ENCODE measurements at regions not wholly inside any gene's neighbourhood (a gene's known extent, or its start where the extent isn't known, plus 50 kb on each side); places are given as distances from the start of the nearest gene placed in this dataset.

GRCh38 chr5:5570646-5571045 lies 148.2 kb downstream of the ICE1 start:
- Histone ChIP-seq H2BK20ac (ENCODE audit: low read depth, low read length, poor library complexity, severe bottlenecking) (no peak overlapping the region), H3K23ac (ENCODE audit: insufficient read length, low read depth, low read length) (no peak overlapping the region), H3K9ac (ENCODE audit: extremely low read depth, insufficient read length, low read length) (no peak overlapping the region), H2AK5ac (ENCODE audit: insufficient read length, low read length) (no peak overlapping the region), H3K14ac (ENCODE audit: insufficient read depth, low read length) (peak overlapping the region; percentile 25; the same call in 1 of the 2 replicates), H3K56ac (ENCODE audit: insufficient read length, low read depth, low read length) (no peak overlapping the region), H3K27me3 (ENCODE audit: insufficient read depth, low read length) (no peaks in the 10 kb centered on the region), H3K79me2 (ENCODE audit: insufficient read depth, low read length) (no peaks in the 10 kb centered on the region), H3K27ac (ENCODE audit: insufficient read length, low read depth, low read length) (no peak overlapping the region), H2AFZ (ENCODE audit: low read length) (no peak overlapping the region), H4K8ac (replicated peaks; ENCODE audit: insufficient read length, low read depth, low read length) (no peak overlapping the region), H3K18ac (ENCODE audit: insufficient read length, low read depth, low read length) (no peak overlapping the region), H3T11ph (ENCODE audit: low read length) (no peak overlapping the region), H2BK120ac (ENCODE audit: low read depth, low read length, poor library complexity, severe bottlenecking) (no peak overlapping the region), H2BK15ac (ENCODE audit: low read depth, low read length) (no peak overlapping the region), H2BK5ac (ENCODE audit: insufficient read length, low read length) (no peak overlapping the region), H2BK12ac (ENCODE audit: insufficient read length, low read depth, low read length) (no peak overlapping the region), H3K23me2 (ENCODE audit: insufficient read length, low read depth, low read length, poor library complexity, severe bottlenecking) (no peaks in the 10 kb centered on the region), H4K20me1 (ENCODE audit: control insufficient read depth, insufficient read depth, insufficient read length) (no peaks in the 10 kb centered on the region), H3K4me2 (ENCODE audit: insufficient read depth, insufficient read length, low read length) (no peak overlapping the region), H3K4ac (ENCODE audit: low read depth, low read length) (no peak overlapping the region), H4K5ac (ENCODE audit: insufficient read length, low read depth, low read length) (no peak overlapping the region), H4K91ac (ENCODE audit: insufficient read length, low read depth, low read length) (no peak overlapping the region), H3K4me1 (ENCODE audit: insufficient read depth, low read length) (no peaks in the 10 kb centered on the region), H3K9me3 (ENCODE audit: control insufficient read depth, low read depth, low read length) (no peaks in the 10 kb centered on the region), H3K79me1 (ENCODE audit: insufficient read depth, low read depth, low read length, poor library complexity, severe bottlenecking) (no peaks in the 10 kb centered on the region)
- Mint-ChIP-seq H3K4me3 (no peak overlapping the region), H3K27ac (no peak overlapping the region), H3K4me1 (peaks cover 18 to 23% of the 10 kb centered on the region in 2 experiments), H3K9me3 (no peaks in the 10 kb centered on the region; a peak in 1 of 5 replicates), H3K36me3 (ENCODE audit: insufficient read depth in 1 of 3, low read depth in 3 of 3) (no peaks in the 10 kb centered on the region), H3K27me3 (ENCODE audit: low read depth) (peaks cover 3% of the 10 kb centered on the region)
- DNase-seq = no peak
- TF ChIP-seq, protein P1, sequence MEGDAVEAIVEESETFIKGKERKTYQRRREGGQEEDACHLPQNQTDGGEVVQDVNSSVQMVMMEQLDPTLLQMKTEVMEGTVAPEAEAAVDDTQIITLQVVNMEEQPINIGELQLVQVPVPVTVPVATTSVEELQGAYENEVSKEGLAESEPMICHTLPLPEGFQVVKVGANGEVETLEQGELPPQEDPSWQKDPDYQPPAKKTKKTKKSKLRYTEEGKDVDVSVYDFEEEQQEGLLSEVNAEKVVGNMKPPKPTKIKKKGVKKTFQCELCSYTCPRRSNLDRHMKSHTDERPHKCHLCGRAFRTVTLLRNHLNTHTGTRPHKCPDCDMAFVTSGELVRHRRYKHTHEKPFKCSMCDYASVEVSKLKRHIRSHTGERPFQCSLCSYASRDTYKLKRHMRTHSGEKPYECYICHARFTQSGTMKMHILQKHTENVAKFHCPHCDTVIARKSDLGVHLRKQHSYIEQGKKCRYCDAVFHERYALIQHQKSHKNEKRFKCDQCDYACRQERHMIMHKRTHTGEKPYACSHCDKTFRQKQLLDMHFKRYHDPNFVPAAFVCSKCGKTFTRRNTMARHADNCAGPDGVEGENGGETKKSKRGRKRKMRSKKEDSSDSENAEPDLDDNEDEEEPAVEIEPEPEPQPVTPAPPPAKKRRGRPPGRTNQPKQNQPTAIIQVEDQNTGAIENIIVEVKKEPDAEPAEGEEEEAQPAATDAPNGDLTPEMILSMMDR (conservative IDR thresholded peaks at IDR 0.05) = no peak
- no CpG with 5 or more reads among the region's 8 CpGs for WGBS (ENCODE audit: extremely low coverage, insufficient read length, low lambda C conversion rate)
